HepG2 (cell line): ENCODE measurements at regions not wholly inside any gene's neighbourhood (a gene's known extent, or its start where the extent isn't known, plus 50 kb on each side); places are given as distances from the start of the nearest gene placed in this dataset.

ENCODE experiments used
- CBX1 ChIP-seq: IDR thresholded peaks from one replicate; pipeline ENCODE4 v1.6.1; 2016; ENCODE audit warnings: antibody characterized with exemption, low read depth
- GRHL1 ChIP-seq: sonication (generic); formaldehyde crosslinking; conservative IDR thresholded peaks from 2 replicates; pipeline ENCODE4 v1.8.0; 2022; ENCODE audit warnings: missing genetic modification reagents
- JARID2 ChIP-seq: sonication (generic); formaldehyde crosslinking; IDR thresholded peaks from 2 replicates; pipeline ENCODE4 v1.8.1; 2023; ENCODE audit warnings: missing genetic modification reagents, inconsistent platforms; ENCODE audit not compliant: insufficient replicate concordance
- TIGD3 ChIP-seq: sonication (generic); formaldehyde crosslinking; IDR thresholded peaks from 2 replicates; pipeline ENCODE4 v1.5.1; 2020; ENCODE audit warnings: mild to moderate bottlenecking, missing genetic modification reagents, borderline replicate concordance
- ZNF205 ChIP-seq: IDR thresholded peaks from 2 replicates; pipeline ENCODE4 v1.6.1; 2018; ENCODE audit warnings: missing biosample characterization, missing genetic modification reagents
- ZNF407 ChIP-seq: sonication (generic); formaldehyde crosslinking; IDR thresholded peaks from one replicate; pipeline ENCODE4 v1.5.1; 2020; ENCODE audit warnings: mild to moderate bottlenecking, missing genetic modification reagents; ENCODE audit errors: not compliant biosample characterization
- ZNF660 ChIP-seq: sonication (generic); formaldehyde crosslinking; IDR thresholded peaks from 2 replicates; pipeline ENCODE4 v1.5.1; 2020; ENCODE audit warnings: mild to moderate bottlenecking, low read depth, missing genetic modification reagents, borderline replicate concordance

- TF ChIP-seq ZNF407 (CRISPR knock-in tag), result no peak
- TF ChIP-seq CBX1, result no peak
- TF ChIP-seq TIGD3, result no peak
- no peak for TF ChIP-seq ZNF205 (CRISPR knock-in tag)
- TF ChIP-seq ZNF660 (CRISPR knock-in tag), result no peak
- TF ChIP-seq JARID2 (CRISPR knock-in tag), result no peak
- TF ChIP-seq GRHL1 (CRISPR knock-in tag), result no peak
Measured at GRCh38 chr9:118187408-118187807, 483.2 kb downstream of the TLR4 start (continued).
